IPS DF 4.7 (cell line): ENCODE measurements at regions not wholly inside any gene's neighbourhood (a gene's known extent, or its start where the extent isn't known, plus 50 kb on each side); places are given as distances from the start of the nearest gene placed in this dataset.
"Not testable (repeated sequence)": the region's sequence is repeated elsewhere in the genome, so short reads cannot be mapped to it uniquely, and the experiment has no call there.

Experiments used
- DNase-seq: peaks from one replicate; pipeline ENCODE4 v3.0.0-alpha.2; 2013; ENCODE audit warnings: low spot score; ENCODE audit errors: extremely low read depth

- no peak for DNase-seq
Measured at GRCh38 chr14:86933958-86934595, 1058.9 kb downstream of the GALC start.

GRCh38 chr14:86933460-86933859 lies 1059.5 kb downstream of the GALC start:
- no peak for DNase-seq

- no peak for DNase-seq
Measured at GRCh38 chr14:86915406-86915805, 1077.6 kb downstream of the GALC start.

GRCh38 chr14:86912709-86913108 lies 1080.3 kb downstream of the GALC start:
- no peak for DNase-seq

- DNase-seq = no peak
Measured at GRCh38 chr14:86911486-86911885, 1081.5 kb downstream of the GALC start.

- not testable (repeated sequence) for DNase-seq
Measured at GRCh38 chr14:86905386-86905926, 1087.5 kb downstream of the GALC start.

- DNase-seq = no peak
Measured at GRCh38 chr14:86902176-86902950, 1090.6 kb downstream of the GALC start.

GRCh38 chr14:86897704-86898513 lies 1095.1 kb downstream of the GALC start:
- no peak for DNase-seq

GRCh38 chr14:86897224-86897623 lies 1095.8 kb downstream of the GALC start:
- no peak for DNase-seq

GRCh38 chr14:86896701-86897100 lies 1096.3 kb downstream of the GALC start:
- DNase-seq = no peak

- DNase-seq = no peak
Measured at GRCh38 chr14:86892152-86892956, 1100.6 kb downstream of the GALC start.

- DNase-seq = no peak
Measured at GRCh38 chr14:86885280-86885679, 1107.7 kb downstream of the GALC start.

GRCh38 chr14:86884498-86884897 lies 1108.5 kb downstream of the GALC start:
- no peak for DNase-seq

- DNase-seq = no peak
Measured at GRCh38 chr14:86882818-86883217, 1110.2 kb downstream of the GALC start.

- DNase-seq = no peak
Measured at GRCh38 chr14:86865934-86866333, 1127.0 kb downstream of the GALC start.

- DNase-seq = no peak
Measured at GRCh38 chr14:86858591-86858990, 1134.4 kb downstream of the GALC start.

- DNase-seq = no peak
Measured at GRCh38 chr14:86858031-86858430, 1135.0 kb downstream of the GALC start.

- no peak for DNase-seq
Measured at GRCh38 chr14:86852530-86852929, 1140.5 kb downstream of the GALC start.

- no peak for DNase-seq
Measured at GRCh38 chr14:86847140-86847539, 1145.8 kb downstream of the GALC start.

- DNase-seq = no peak
Measured at GRCh38 chr14:86838363-86838762, 1154.6 kb downstream of the GALC start.

GRCh38 chr14:86826661-86827060 lies 1166.3 kb downstream of the GALC start:
- no peak for DNase-seq
